GM03348 (cell line): ENCODE measurements at regions not wholly inside any gene's neighbourhood (a gene's known extent, or its start where the extent isn't known, plus 50 kb on each side); places are given as distances from the start of the nearest gene placed in this dataset.
A peak's percentile ranks its signal among the peaks of the same experiment; 100 is the strongest.
"Not testable (repeated sequence)": the region's sequence is repeated elsewhere in the genome, so short reads cannot be mapped to it uniquely, and the experiment has no call there.

Source experiments
- DNase-seq: peaks from one replicate; pipeline ENCODE4 v3.0.0; 2012; ENCODE audit warnings: low spot score

GRCh38 chr9:88816141-88816540, 175.1 kb upstream of the S1PR3 start:
- DNase-seq: peak; percentile 65

- DNase-seq: no peak
Observed at GRCh38 chr9:88816591-88816990, 174.7 kb upstream of the S1PR3 start.

- DNase-seq: no peak
Observed at GRCh38 chr9:88817628-88818027, 173.6 kb upstream of the S1PR3 start.

- DNase-seq: peak; percentile 47
Observed at GRCh38 chr9:88818495-88819201, 172.6 kb upstream of the S1PR3 start.

GRCh38 chr9:88819476-88819875, 171.8 kb upstream of the S1PR3 start:
- DNase-seq: no peak

GRCh38 chr9:88820055-88820454, 171.2 kb upstream of the S1PR3 start:
- DNase-seq: no peak

GRCh38 chr9:88821033-88821745, 170.1 kb upstream of the S1PR3 start:
- DNase-seq: no peak

- no peak for DNase-seq
Observed at GRCh38 chr9:88821746-88822106, 169.5 kb upstream of the S1PR3 start.

GRCh38 chr9:88824711-88825110, 166.6 kb upstream of the S1PR3 start:
- DNase-seq: no peak

- DNase-seq: no peak
Observed at GRCh38 chr9:88826181-88826580, 165.1 kb upstream of the S1PR3 start.

- peak; percentile 82 for DNase-seq
Observed at GRCh38 chr9:88826771-88827181, 164.5 kb upstream of the S1PR3 start.

- DNase-seq: no peak
Observed at GRCh38 chr9:88828018-88828417, 163.2 kb upstream of the S1PR3 start.

GRCh38 chr9:88828492-88828974, 162.7 kb upstream of the S1PR3 start:
- DNase-seq: no peak

GRCh38 chr9:88829276-88829675, 162.0 kb upstream of the S1PR3 start:
- DNase-seq: no peak

- DNase-seq: no peak
Observed at GRCh38 chr9:88831713-88832407, 159.4 kb upstream of the S1PR3 start.

GRCh38 chr9:88833946-88834345, 157.3 kb upstream of the S1PR3 start:
- DNase-seq: no peak

GRCh38 chr9:88835038-88835466, 156.2 kb upstream of the S1PR3 start:
- DNase-seq: no peak

GRCh38 chr9:88835772-88836171, 155.5 kb upstream of the S1PR3 start:
- no peak for DNase-seq

- DNase-seq: no peak
Observed at GRCh38 chr9:88837731-88838130, 153.5 kb upstream of the S1PR3 start.

- not testable (repeated sequence) for DNase-seq
Observed at GRCh38 chr9:88849878-88850277, 141.4 kb upstream of the S1PR3 start.

GRCh38 chr9:88852794-88853193, 138.5 kb upstream of the S1PR3 start:
- DNase-seq: peak; percentile 54

GRCh38 chr9:88870627-88871026, 120.6 kb upstream of the S1PR3 start:
- DNase-seq: no peak

GRCh38 chr9:88871669-88872068, 119.6 kb upstream of the S1PR3 start:
- no peak for DNase-seq
